HepG2 (cell line): ENCODE measurements at regions not wholly inside any gene's neighbourhood (a gene's known extent, or its start where the extent isn't known, plus 50 kb on each side); places are given as distances from the start of the nearest gene placed in this dataset.

ENCODE experiments used
- ATAC-seq: fragments of 200-7000 bp; cut with Tn5 transposase; 3 replicates; pipeline ENCODE4 v1.9.1; 2020; ENCODE audit warnings: mild to moderate bottlenecking, moderate library complexity
- BruUV-seq: library from RNA; stranded (reverse); fragments of 400-500 nt; replicated peaks from 2 replicates; lab custom pipeline; 2021; lab: Mats Ljungman, UMichigan
- CTCF ChIA-PET: fragments of 300-600 bp; formaldehyde crosslinking; extraction: SDS; loops from one replicate; lab custom pipeline; 2021; ENCODE audit warnings: low total read pairs, inconsistent platforms, low intra/inter-chr PET ratio; lab: Yijun Ruan, JAX
- POLR2A ChIA-PET: fragments of 350-600 bp; sonication (Branson Sonifier 250); formaldehyde crosslinking; loops from one replicate; lab custom pipeline; 2020; ENCODE audit warnings: antibody characterized with exemption, inconsistent platforms; lab: Yijun Ruan, JAX
- DNase-seq: peaks from one replicate; pipeline ENCODE4 v3.0.0-alpha.2; 2015; ENCODE audit warnings: low spot score
- FAIRE-seq: peaks from 3 replicates; lab custom pipeline; 2011; peaks lifted over from hg19 to GRCh38; lab: Jason Lieb, UNC
- H2AFZ ChIP-seq: one replicate; pipeline ENCODE4 v1.6.1; 2011; ENCODE audit warnings: low read length, inconsistent platforms
- H3K27ac ChIP-seq: fragments of 300-600 bp; 3 replicates; pipeline ENCODE4 v1.8.0; 2011; ENCODE audit warnings: mixed run types, mild to moderate bottlenecking, mixed read lengths, low read length, inconsistent platforms; ENCODE audit not compliant: insufficient read depth; ENCODE audit errors: extremely low read length
- H3K27me3 ChIP-seq, 2 experiments: fragments of 200-600 bp in 1 of 2; 2 replicates in 1 of 2; 3 replicates in 1 of 2; pipeline versions ENCODE4 v1.6.0 to v1.8.0; 2011; ENCODE audit warnings: low read length in 2 of 2, mild to moderate bottlenecking in 2 of 2, moderate library complexity in 2 of 2, inconsistent platforms in 1 of 2; ENCODE audit not compliant: insufficient read depth in 2 of 2, control insufficient read depth in 1 of 2
- H3K36me3 ChIP-seq, 2 experiments: fragments of 200-600 bp in 1 of 2; replicated peaks in 1 of 2; 2 replicates in 1 of 2; 3 replicates in 1 of 2; pipeline versions ENCODE4 v1.5.1 to v1.8.0; 2011; ENCODE audit warnings: low read length in 2 of 2, inconsistent platforms in 1 of 2; ENCODE audit not compliant: insufficient read depth in 2 of 2, control insufficient read depth in 1 of 2
- H3K4me1 ChIP-seq: 2 replicates; pipeline ENCODE4 v1.5.1; 2012; ENCODE audit warnings: low read length, inconsistent platforms; ENCODE audit not compliant: insufficient read depth
- H3K4me2 ChIP-seq: 2 replicates; pipeline ENCODE4 v1.6.0; 2011; ENCODE audit warnings: low read depth, low read length, inconsistent platforms
- H3K4me3 ChIP-seq, 3 experiments: fragments of 200-600 bp in 1 of 3; sonication (generic), shearing (Covaris generic) in 1 of 3; replicated peaks in 1 of 3; 2 replicates each; pipeline ENCODE4 v1.5.1; 2011 to 2016; ENCODE audit warnings: low read length in 3 of 3, inconsistent platforms in 2 of 3, low read depth in 2 of 3, mild to moderate bottlenecking in 2 of 3, control low read depth in 1 of 3, mixed read lengths in 1 of 3; ENCODE audit not compliant: insufficient read depth in 1 of 3
- H3K79me2 ChIP-seq: one replicate; pipeline ENCODE4 v1.6.1; 2011; ENCODE audit warnings: low read length, inconsistent platforms; ENCODE audit not compliant: insufficient read depth
- H3K9ac ChIP-seq: 2 replicates; pipeline ENCODE4 v1.6.0; 2011; ENCODE audit warnings: mild to moderate bottlenecking, low read depth, low read length, inconsistent platforms; ENCODE audit not compliant: insufficient read depth
- H3K9me3 ChIP-seq: 2 replicates; pipeline ENCODE4 v1.5.1; 2012; ENCODE audit warnings: mild to moderate bottlenecking, low read length
- H4K20me1 ChIP-seq: 2 replicates; pipeline ENCODE4 v1.6.0; 2011; ENCODE audit warnings: inconsistent platforms, mild to moderate bottlenecking, low read length, moderate library complexity; ENCODE audit not compliant: insufficient read depth
- JUND ChIP-seq: sonication (generic); formaldehyde crosslinking; IDR thresholded peaks from 2 replicates; pipeline ENCODE4 v1.8.0; 2022; ENCODE audit warnings: mild to moderate bottlenecking, missing genetic modification reagents
- LCORL ChIP-seq, 2 experiments: fragments of 450-650 bp in 1 of 2; sonication (generic) in 1 of 2; formaldehyde crosslinking in 1 of 2; IDR thresholded peaks; 2 replicates each; pipeline versions ENCODE4 v1.5.0 to v1.6.1; 2017 to 2020; ENCODE audit warnings: antibody characterized with exemption in 1 of 2, missing genetic modification reagents in 1 of 2
- MAFK ChIP-seq, 2 experiments: IDR thresholded peaks in 1 of 2; conservative IDR thresholded peaks in 1 of 2; 2 replicates each; pipeline ENCODE4 v1.6.1; 2011; ENCODE audit warnings: improper control_type of control experiment in 2 of 2, low read length in 2 of 2
- PLSCR1 ChIP-seq: sonication (generic); formaldehyde crosslinking; IDR thresholded peaks from 2 replicates; pipeline ENCODE4 v1.5.0; 2020; ENCODE audit warnings: missing genetic modification reagents, mild to moderate bottlenecking, borderline replicate concordance
- PRPF4 ChIP-seq: fragments of 200-400 bp; formaldehyde crosslinking; IDR thresholded peaks from 2 replicates; pipeline ENCODE4 v1.6.1; 2016; ENCODE audit warnings: low read length, low read depth; ENCODE audit not compliant: poor library complexity, severe bottlenecking
- ZFP36L1 ChIP-seq: sonication (generic); formaldehyde crosslinking; IDR thresholded peaks from 2 replicates; pipeline ENCODE4 v1.8.0; 2022; ENCODE audit warnings: mild to moderate bottlenecking, missing genetic modification reagents, moderate library complexity
- ZMAT5 ChIP-seq: sonication (generic); formaldehyde crosslinking; IDR thresholded peaks from 2 replicates; pipeline ENCODE4 v1.5.0; 2020; ENCODE audit warnings: mild to moderate bottlenecking, low read depth, missing genetic modification reagents, borderline replicate concordance
- ZNF234 ChIP-seq: sonication (generic); formaldehyde crosslinking; conservative IDR thresholded peaks from 2 replicates; pipeline ENCODE4 v1.5.1; 2020; ENCODE audit warnings: mild to moderate bottlenecking, missing genetic modification reagents
- ZNF792 ChIP-seq: IDR thresholded peaks from 2 replicates; pipeline ENCODE4 v1.6.1; 2016
- WGBS: methylation state at CpG from one replicate; pipeline ENCODE4 v1.1.6; 2017; ENCODE audit warnings: low lambda C conversion rate; 5-methylcytosine and 5-hydroxymethylcytosine counted together
- in situ Hi-C: cut with HindIII; loops from 2 replicates; pipeline ENCODE4 v1.10.0; 2017; ENCODE audit warnings: low pct_unique_long_range_greater_than_20kb; ENCODE audit not compliant: extremely low pct_ligation_motif_present
- intact Hi-C: fragments of 100-400 bp; cut with micrococcal nuclease; formaldehyde crosslinking; loops from one replicate; pipeline ENCODE4 v1.10.0; 2022; ENCODE audit not compliant: unreplicated experiment

GRCh38 chr10:78247821-78248220, 214.2 kb downstream of the RPS24 start (continued):
- TF ChIP-seq ZNF234 (CRISPR knock-in tag) (no peak), ZNF792 (CRISPR knock-in tag) (no peak), PRPF4 (no peak), PLSCR1 (CRISPR knock-in tag) (no peak), ZMAT5 (CRISPR knock-in tag) (no peak), LCORL (IDR thresholded peaks at IDR 0.05) (no peak), LCORL (CRISPR knock-in tag; IDR thresholded peaks at IDR 0.05) (no peak), ZFP36L1 (CRISPR knock-in tag) (no peak)

GRCh38 chr10:78248651-78249464, 215.2 kb downstream of the RPS24 start:
- no peak for DNase-seq
- no peak overlapping the region for H3K4me3 ChIP-seq
- in situ Hi-C loops (no loop called here), intact Hi-C loops (no loop called here)
- no peak overlapping the region for H3K4me2 ChIP-seq
- CTCF ChIA-PET = no interaction called here
- H2AFZ ChIP-seq = no peak overlapping the region
- no peaks in the 10 kb centered on the region for H3K9me3 ChIP-seq
- no peaks in the 10 kb centered on the region for H4K20me1 ChIP-seq
- H3K9ac ChIP-seq = no peak overlapping the region
- POLR2A ChIA-PET = no interaction called here
- H3K27ac ChIP-seq = no peak overlapping the region
- peaks cover 4 to 6% of the 10 kb centered on the region in 2 experiments; a peak in 3 of 5 replicates for H3K27me3 ChIP-seq
- no peaks in the 10 kb centered on the region for H3K79me2 ChIP-seq
- no peaks in the 10 kb centered on the region for H3K36me3 ChIP-seq
- BruUV-seq = no TSS peak
- ATAC-seq = no peak
- H3K4me1 ChIP-seq = no peaks in the 10 kb centered on the region
- no peak for TF ChIP-seq JUND (CRISPR knock-in tag)
- peak in 1 of 2 experiments; percentile 29; a peak in 1 of 4 replicates for TF ChIP-seq MAFK (conservative IDR thresholded peaks at IDR 0.05 in 1 of 2, IDR thresholded peaks at IDR 0.05 in 1 of 2; ENCODE audit: low read length in 2 of 2)
- no peak for FAIRE-seq
- 37% methylated on average over 22 of the region's 22 CpGs for WGBS
